Neural progenitor cell (in vitro differentiated cells): ENCODE measurements at regions not wholly inside any gene's neighbourhood (a gene's known extent, or its start where the extent isn't known, plus 50 kb on each side); places are given as distances from the start of the nearest gene placed in this dataset.

Experiments
- DNase-seq: peaks from one replicate; pipeline ENCODE4 v3.0.0-alpha.2; 2016; ENCODE audit warnings: low spot score
- H2AFZ ChIP-seq: fragments of 200-600 bp; sonication (generic); replicated peaks from 2 replicates; pipeline ENCODE4 v1.6.1; 2016; ENCODE audit warnings: antibody characterized with exemption
- H3F3A ChIP-seq: fragments of 200-600 bp; sonication (generic); 2 replicates; pipeline ENCODE4 v1.6.1; 2016; ENCODE audit warnings: antibody characterized with exemption, low read depth
- H3K27ac ChIP-seq: fragments of 200-600 bp; sonication (generic); 2 replicates; pipeline ENCODE4 v1.5.1; 2016; ENCODE audit warnings: mild to moderate bottlenecking
- H3K27me3 ChIP-seq: fragments of 200-600 bp; sonication (generic); 2 replicates; pipeline ENCODE4 v1.6.1; 2016; ENCODE audit warnings: mild to moderate bottlenecking, moderate library complexity
- H3K36me3 ChIP-seq: fragments of 200-600 bp; sonication (generic); 2 replicates; pipeline ENCODE4 v1.5.1; 2016
- H3K4me1 ChIP-seq: fragments of 200-600 bp; sonication (generic); 2 replicates; pipeline ENCODE4 v1.6.1; 2016; ENCODE audit warnings: mixed run types
- H3K4me2 ChIP-seq: fragments of 200-600 bp; sonication (generic); 2 replicates; pipeline ENCODE4 v1.6.1; 2016
- H3K4me3 ChIP-seq: fragments of 200-600 bp; sonication (generic); 2 replicates; pipeline ENCODE4 v1.5.1; 2016
- H3K79me2 ChIP-seq: fragments of 200-600 bp; sonication (generic); 2 replicates; pipeline ENCODE4 v1.6.1; 2016; ENCODE audit warnings: low read depth
- H3K9ac ChIP-seq: fragments of 200-600 bp; sonication (generic); 2 replicates; pipeline ENCODE4 v1.6.1; 2016
- H3K9me3 ChIP-seq: fragments of 200-600 bp; sonication (generic); 2 replicates; pipeline ENCODE4 v1.5.1; 2016; ENCODE audit warnings: low read depth
- H4K20me1 ChIP-seq: fragments of 200-600 bp; sonication (generic); 2 replicates; pipeline ENCODE4 v1.6.1; 2016; ENCODE audit warnings: low read depth
- H3K27ac Mint-ChIP-seq: 3 replicates; pipeline ENCODE4 v1.8.0; 2021; ENCODE audit warnings: mixed read lengths
- H3K27me3 Mint-ChIP-seq: 2 replicates; pipeline ENCODE4 v1.8.0; 2022; ENCODE audit warnings: low read depth, mild to moderate bottlenecking, inconsistent platforms, moderate library complexity, mixed read lengths; ENCODE audit not compliant: insufficient read depth
- H3K36me3 Mint-ChIP-seq: 3 replicates; pipeline ENCODE4 v1.8.0; 2021; ENCODE audit warnings: mixed read lengths
- H3K4me1 Mint-ChIP-seq: 3 replicates; pipeline ENCODE4 v1.8.0; 2021; ENCODE audit warnings: mixed read lengths
- H3K4me3 Mint-ChIP-seq: 3 replicates; pipeline ENCODE4 v1.8.0; 2021; ENCODE audit warnings: mild to moderate bottlenecking, moderate library complexity, mixed read lengths
- H3K9me3 Mint-ChIP-seq: 3 replicates; pipeline ENCODE4 v1.8.0; 2020; ENCODE audit warnings: mixed read lengths
- EZH2 ChIP-seq: fragments of 200-600 bp; sonication (generic); IDR thresholded peaks from 2 replicates; pipeline ENCODE4 v1.6.1; 2017; ENCODE audit warnings: antibody characterized with exemption, mild to moderate bottlenecking, moderate library complexity
- EZH2phosphoT487 ChIP-seq: fragments of 200-600 bp; sonication (generic); IDR thresholded peaks from 2 replicates; pipeline ENCODE4 v1.6.1; 2017; ENCODE audit warnings: antibody characterized with exemption
- TF ChIP-seq, protein P1 (sequence below): fragments of 200-600 bp; sonication (generic); IDR thresholded peaks from 2 replicates; pipeline ENCODE4 v1.5.1; 2017; ENCODE audit warnings: antibody characterized with exemption, mild to moderate bottlenecking

GRCh38 chr5:35371951-35372426 is 141.7 kb upstream of the PRLR start:
- H3K9me3 ChIP-seq = no peaks in the 10 kb centered on the region
- H3K27me3 Mint-ChIP-seq = peaks cover 13% of the 10 kb centered on the region
- no peaks in the 10 kb centered on the region for H3K27me3 ChIP-seq
- no peak overlapping the region for H3K27ac Mint-ChIP-seq
- no peaks in the 10 kb centered on the region for H3F3A ChIP-seq
- no peaks in the 10 kb centered on the region for H4K20me1 ChIP-seq
- no peaks in the 10 kb centered on the region for H3K36me3 ChIP-seq
- H3K4me3 Mint-ChIP-seq = no peak overlapping the region
- peaks cover 35% of the 10 kb centered on the region for H3K4me1 ChIP-seq
- H3K4me3 ChIP-seq = no peak overlapping the region
- no peak overlapping the region for H3K4me2 ChIP-seq
- no peak overlapping the region for H2AFZ ChIP-seq
- H3K27ac ChIP-seq = no peak overlapping the region
- H3K9ac ChIP-seq = no peak overlapping the region
- H3K79me2 ChIP-seq = no peaks in the 10 kb centered on the region
- TF ChIP-seq, protein P1, sequence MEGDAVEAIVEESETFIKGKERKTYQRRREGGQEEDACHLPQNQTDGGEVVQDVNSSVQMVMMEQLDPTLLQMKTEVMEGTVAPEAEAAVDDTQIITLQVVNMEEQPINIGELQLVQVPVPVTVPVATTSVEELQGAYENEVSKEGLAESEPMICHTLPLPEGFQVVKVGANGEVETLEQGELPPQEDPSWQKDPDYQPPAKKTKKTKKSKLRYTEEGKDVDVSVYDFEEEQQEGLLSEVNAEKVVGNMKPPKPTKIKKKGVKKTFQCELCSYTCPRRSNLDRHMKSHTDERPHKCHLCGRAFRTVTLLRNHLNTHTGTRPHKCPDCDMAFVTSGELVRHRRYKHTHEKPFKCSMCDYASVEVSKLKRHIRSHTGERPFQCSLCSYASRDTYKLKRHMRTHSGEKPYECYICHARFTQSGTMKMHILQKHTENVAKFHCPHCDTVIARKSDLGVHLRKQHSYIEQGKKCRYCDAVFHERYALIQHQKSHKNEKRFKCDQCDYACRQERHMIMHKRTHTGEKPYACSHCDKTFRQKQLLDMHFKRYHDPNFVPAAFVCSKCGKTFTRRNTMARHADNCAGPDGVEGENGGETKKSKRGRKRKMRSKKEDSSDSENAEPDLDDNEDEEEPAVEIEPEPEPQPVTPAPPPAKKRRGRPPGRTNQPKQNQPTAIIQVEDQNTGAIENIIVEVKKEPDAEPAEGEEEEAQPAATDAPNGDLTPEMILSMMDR = no peak
- TF ChIP-seq EZH2phosphoT487 = no peak
- TF ChIP-seq EZH2 = no peak
- peaks cover 23% of the 10 kb centered on the region for H3K4me1 Mint-ChIP-seq
- no peaks in the 10 kb centered on the region for H3K36me3 Mint-ChIP-seq
- DNase-seq = no peak
- H3K9me3 Mint-ChIP-seq = no peaks in the 10 kb centered on the region

GRCh38 chr5:35370871-35371270 is 140.6 kb upstream of the PRLR start:
- Histone ChIP-seq H3K79me2 (no peaks in the 10 kb centered on the region), H3K27me3 (no peaks in the 10 kb centered on the region), H3K4me3 (no peak overlapping the region), H3K9ac (no peak overlapping the region), H3K4me2 (peak overlapping the region; percentile 43), H3F3A (no peaks in the 10 kb centered on the region), H3K36me3 (no peaks in the 10 kb centered on the region), H3K4me1 (peaks cover 35% of the 10 kb centered on the region), H3K9me3 (no peaks in the 10 kb centered on the region), H4K20me1 (no peaks in the 10 kb centered on the region), H3K27ac (no peak overlapping the region), H2AFZ (no peak overlapping the region)
- no peak overlapping the region for H3K27ac Mint-ChIP-seq
- H3K27me3 Mint-ChIP-seq = peaks cover 11% of the 10 kb centered on the region
- no peaks in the 10 kb centered on the region for H3K9me3 Mint-ChIP-seq
- TF ChIP-seq EZH2 (no peak), EZH2phosphoT487 (no peak)
- TF ChIP-seq, protein P1 = no peak
- H3K4me1 Mint-ChIP-seq = peaks cover 29% of the 10 kb centered on the region
- no peak overlapping the region for H3K4me3 Mint-ChIP-seq
- no peaks in the 10 kb centered on the region for H3K36me3 Mint-ChIP-seq
- DNase-seq = no peak

DNA sequence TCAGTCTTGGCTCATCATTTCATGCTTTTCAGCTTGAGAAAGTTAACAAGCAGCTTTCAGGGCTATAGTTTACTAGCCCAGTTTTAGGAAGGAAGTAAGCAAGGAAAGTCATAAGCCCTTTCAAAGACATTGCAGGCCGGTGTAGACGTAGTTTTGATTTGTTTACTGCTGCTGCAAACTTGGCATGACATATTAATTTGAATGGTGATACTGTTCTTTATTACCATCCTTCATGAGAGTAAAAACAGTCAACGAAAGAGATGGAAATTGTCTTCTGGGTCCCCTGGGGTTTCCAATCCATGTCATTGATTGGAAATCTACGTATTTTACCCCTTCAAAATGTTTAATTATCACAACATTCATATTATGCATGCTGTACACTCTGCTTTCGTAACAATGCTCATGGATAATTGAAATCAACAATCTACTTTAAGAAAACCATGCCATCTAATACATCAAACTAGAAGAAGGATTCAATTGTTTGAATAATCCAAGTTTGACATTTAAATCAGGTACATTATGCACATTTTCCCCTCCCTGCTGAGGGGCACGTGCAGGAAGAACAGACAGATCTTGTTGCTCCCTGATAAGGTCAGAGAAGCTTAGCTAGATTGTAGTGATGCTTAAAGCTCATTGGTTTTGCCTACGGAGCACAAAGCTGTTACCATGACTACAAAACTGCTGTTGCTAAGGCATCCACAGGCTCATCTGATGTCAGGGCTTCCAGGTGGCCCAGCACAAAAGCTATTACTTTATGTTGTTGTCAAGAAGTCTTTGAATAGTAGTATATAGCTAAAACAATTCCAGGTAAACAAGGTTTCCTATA is 139.9 kb upstream of the PRLR start:
- Histone ChIP-seq H3K27me3 (no peaks in the 10 kb centered on the region), H3K4me2 (peak overlapping the region; percentile 57), H3K79me2 (no peaks in the 10 kb centered on the region), H4K20me1 (no peaks in the 10 kb centered on the region), H3K4me3 (no peak overlapping the region), H3K9ac (no peak overlapping the region), H3F3A (no peaks in the 10 kb centered on the region), H3K27ac (no peak overlapping the region), H3K4me1 (peaks cover 35% of the 10 kb centered on the region), H3K9me3 (no peaks in the 10 kb centered on the region), H2AFZ (no peak overlapping the region), H3K36me3 (no peaks in the 10 kb centered on the region)
- no peaks in the 10 kb centered on the region for H3K36me3 Mint-ChIP-seq
- H3K27me3 Mint-ChIP-seq = peaks cover 11% of the 10 kb centered on the region
- H3K4me1 Mint-ChIP-seq = peaks cover 31% of the 10 kb centered on the region
- no peak overlapping the region for H3K27ac Mint-ChIP-seq
- TF ChIP-seq EZH2phosphoT487 (no peak), EZH2 (no peak)
- TF ChIP-seq, protein P1 = no peak
- H3K9me3 Mint-ChIP-seq = no peaks in the 10 kb centered on the region
- DNase-seq = peak; percentile 92
- no peak overlapping the region for H3K4me3 Mint-ChIP-seq
